H1 (cell line): ENCODE measurements at regions not wholly inside any gene's neighbourhood (a gene's known extent, or its start where the extent isn't known, plus 50 kb on each side); places are given as distances from the start of the nearest gene placed in this dataset.

Source experiments
- CTCF ChIA-PET: fragments of 300-600 bp; sonication (Branson Sonifier 250); formaldehyde crosslinking; loops from one replicate; lab custom pipeline; 2021; ENCODE audit not compliant: partially characterized antibody; lab: Charles Lee
- POLR2A ChIA-PET: fragments of 300-600 bp; sonication (Branson Sonifier 250); formaldehyde crosslinking; loops from one replicate; lab custom pipeline; 2021; ENCODE audit warnings: inconsistent platforms; ENCODE audit not compliant: partially characterized antibody; lab: Charles Lee
- DNase-seq, 2 experiments: peaks; one replicate each; pipeline versions ENCODE4 v3.0.0 to v3.0.0-alpha.2; 2010 to 2022; ENCODE audit warnings: low spot score in 2 of 2, low read depth in 1 of 2, mixed read lengths in 1 of 2
- FAIRE-seq: peaks from 2 replicates; lab custom pipeline; 2011; peaks lifted over from hg19 to GRCh38; lab: Jason Lieb, UNC
- H2AFZ ChIP-seq: 2 replicates; pipeline ENCODE4 v1.8.1; 2012; ENCODE audit warnings: low read length, inconsistent platforms
- H2AK5ac ChIP-seq: 2 replicates; pipeline ENCODE4 v1.6.1; 2013; ENCODE audit warnings: low read depth, low read length
- H2BK120ac ChIP-seq: replicated peaks from 2 replicates; pipeline ENCODE3; 2013; ENCODE audit warnings: low read depth, low read length, inconsistent platforms
- H2BK12ac ChIP-seq: 2 replicates; pipeline ENCODE4 v1.6.1; 2013; ENCODE audit warnings: low read depth, low read length
- H2BK15ac ChIP-seq: 2 replicates; pipeline ENCODE4 v1.6.1; 2013; ENCODE audit warnings: low read length
- H2BK20ac ChIP-seq: 2 replicates; pipeline ENCODE4 v1.6.1; 2013; ENCODE audit warnings: low read length
- H2BK5ac ChIP-seq: 2 replicates; pipeline ENCODE4 v1.6.1; 2013; ENCODE audit warnings: low read depth, low read length
- H3K14ac ChIP-seq: 2 replicates; pipeline ENCODE4 v1.6.1; 2013; ENCODE audit warnings: inconsistent platforms; ENCODE audit not compliant: insufficient read length
- H3K18ac ChIP-seq: 2 replicates; pipeline ENCODE4 v1.6.1; 2013; ENCODE audit warnings: low read length; ENCODE audit errors: extremely low read depth
- H3K23ac ChIP-seq: 2 replicates; pipeline ENCODE4 v1.6.1; 2013; ENCODE audit warnings: inconsistent platforms; ENCODE audit not compliant: insufficient read length
- H3K23me2 ChIP-seq: 2 replicates; pipeline ENCODE4 v1.6.1; 2013; ENCODE audit warnings: low read depth, low read length
- H3K27ac ChIP-seq: 2 replicates; pipeline ENCODE4 v1.6.1; 2011; ENCODE audit warnings: low read depth, low read length, inconsistent platforms
- H3K27me3 ChIP-seq, 4 experiments: replicated peaks in 1 of 4; 1 replicate in 1 of 4; 2 replicates in 3 of 4; pipeline versions ENCODE4 v1.6.1 to v1.8.1; 2011 to 2013; ENCODE audit warnings: low read length in 3 of 4, mild to moderate bottlenecking in 3 of 4, inconsistent platforms in 2 of 4, mixed read lengths in 2 of 4, moderate library complexity in 1 of 4; ENCODE audit not compliant: control insufficient read depth in 3 of 4, insufficient read depth in 3 of 4; ENCODE audit errors: extremely low read depth in 1 of 4
- H3K36me3 ChIP-seq, 4 experiments: 2 replicates each; pipeline versions ENCODE4 v1.6.1 to v1.8.1; 2011 to 2013; ENCODE audit warnings: mild to moderate bottlenecking in 4 of 4, low read length in 3 of 4, moderate library complexity in 2 of 4, control low read depth in 1 of 4, inconsistent platforms in 1 of 4; ENCODE audit not compliant: insufficient read depth in 4 of 4, control insufficient read depth in 2 of 4
- H3K4ac ChIP-seq: replicated peaks from 2 replicates; pipeline ENCODE3; 2013; ENCODE audit warnings: low read length, low read depth, mixed read lengths, inconsistent platforms; ENCODE audit not compliant: insufficient read length
- H3K4me1 ChIP-seq, 4 experiments: replicated peaks in 1 of 4; 1 replicate in 1 of 4; 2 replicates in 3 of 4; pipeline versions ENCODE4 v1.6.1 to v1.8.1; 2011 to 2013; ENCODE audit warnings: low read length in 3 of 4, inconsistent platforms in 2 of 4, mixed read lengths in 1 of 4; ENCODE audit not compliant: insufficient read depth in 4 of 4, control insufficient read depth in 3 of 4
- H3K4me2 ChIP-seq, 2 experiments: 2 replicates each; pipeline versions ENCODE4 v1.6.1 to v1.8.1; 2011 to 2013; ENCODE audit warnings: low read depth in 2 of 2, low read length in 2 of 2, control low read depth in 1 of 2, inconsistent platforms in 1 of 2, mild to moderate bottlenecking in 1 of 2; ENCODE audit not compliant: insufficient read depth in 1 of 2
- H3K4me3 ChIP-seq, 4 experiments: fragments of 200-600, 300-600 bp in 1 of 4; sonication (generic), shearing (Covaris generic), sonication (Bioruptor Twin) in 1 of 4; 2 replicates each; pipeline versions ENCODE4 v1.5.1 to v1.8.1; 2011 to 2016; ENCODE audit warnings: low read length in 4 of 4, low read depth in 3 of 4, control low read depth in 2 of 4, inconsistent platforms in 2 of 4, mild to moderate bottlenecking in 2 of 4, mixed read lengths in 1 of 4, moderate library complexity in 1 of 4; ENCODE audit not compliant: insufficient read depth in 2 of 4; ENCODE audit errors: extremely low read depth in 1 of 4
- H3K56ac ChIP-seq: replicated peaks from 2 replicates; pipeline ENCODE3; 2013; ENCODE audit warnings: low read depth, mild to moderate bottlenecking, mixed read lengths, low read length, inconsistent platforms; ENCODE audit not compliant: insufficient read length
- H3K79me1 ChIP-seq: 2 replicates; pipeline ENCODE4 v1.6.1; 2013; ENCODE audit warnings: low read depth, low read length, control low read depth
- H3K79me2 ChIP-seq, 2 experiments: 2 replicates each; pipeline versions ENCODE4 v1.6.1 to v1.8.1; 2012 to 2013; ENCODE audit warnings: low read length in 2 of 2, mild to moderate bottlenecking in 2 of 2, inconsistent platforms in 1 of 2; ENCODE audit not compliant: insufficient read depth in 2 of 2, control insufficient read depth in 1 of 2
- H3K9ac ChIP-seq, 4 experiments: replicated peaks in 1 of 4; 1 replicate in 1 of 4; 2 replicates in 3 of 4; pipeline versions ENCODE4 v1.6.1 to v1.8.1; 2011 to 2013; ENCODE audit warnings: low read depth in 3 of 4, low read length in 3 of 4, control low read depth in 2 of 4, mild to moderate bottlenecking in 2 of 4, moderate library complexity in 2 of 4, inconsistent platforms in 1 of 4; ENCODE audit errors: extremely low read depth in 1 of 4
- H3K9me3 ChIP-seq, 2 experiments: 2 replicates each; pipeline versions ENCODE4 v1.6.1 to v1.8.1; 2012 to 2013; ENCODE audit warnings: mild to moderate bottlenecking in 2 of 2, moderate library complexity in 2 of 2, control low read depth in 1 of 2, inconsistent platforms in 1 of 2, low read depth in 1 of 2, low read length in 1 of 2, mixed read lengths in 1 of 2; ENCODE audit not compliant: insufficient read depth in 2 of 2
- H4K20me1 ChIP-seq, 2 experiments: replicated peaks in 1 of 2; 2 replicates each; pipeline versions ENCODE3 to v1.8.1; 2011 to 2013; ENCODE audit warnings: inconsistent platforms in 2 of 2, low read length in 2 of 2, mild to moderate bottlenecking in 1 of 2; ENCODE audit not compliant: insufficient read depth in 2 of 2, control insufficient read depth in 1 of 2
- H4K5ac ChIP-seq: 2 replicates; pipeline ENCODE4 v1.6.1; 2013; ENCODE audit warnings: low read length, low read depth, mixed read lengths, inconsistent platforms; ENCODE audit not compliant: insufficient read length
- H4K8ac ChIP-seq: 2 replicates; pipeline ENCODE4 v1.8.0; 2013; ENCODE audit warnings: mild to moderate bottlenecking, moderate library complexity, low read length, inconsistent platforms; ENCODE audit not compliant: insufficient read depth; ENCODE audit errors: extremely low read depth
- H4K91ac ChIP-seq: replicated peaks from 2 replicates; pipeline ENCODE3; 2013; ENCODE audit warnings: low read length, mixed read lengths, inconsistent platforms; ENCODE audit not compliant: insufficient read length
- SIX5 ChIP-seq: IDR thresholded peaks from 2 replicates; pipeline ENCODE4 v1.6.1; 2011; ENCODE audit warnings: mild to moderate bottlenecking, low read depth, low read length
- TAF1 ChIP-seq: IDR thresholded peaks from 2 replicates; pipeline ENCODE4 v1.6.1; 2011; ENCODE audit warnings: mild to moderate bottlenecking, low read depth, low read length
- WGBS, 2 experiments: shearing (Covaris generic) in 1 of 2; methylation state at CpG; one replicate each; pipeline versions ENCODE4 v1.1.6 to v1.1.7; 2013 to 2015; ENCODE audit warnings: low lambda C conversion rate in 2 of 2, mixed read lengths in 2 of 2, inconsistent platforms in 1 of 2, low coverage in 1 of 2, missing lambda C conversion rate in 1 of 2; ENCODE audit not compliant: insufficient replicate concordance in 2 of 2, insufficient coverage in 1 of 2, insufficient read length in 1 of 2; ENCODE audit errors: extremely low coverage in 1 of 2, missing lambda C conversion rate in 1 of 2; 5-methylcytosine and 5-hydroxymethylcytosine counted together

DNA sequence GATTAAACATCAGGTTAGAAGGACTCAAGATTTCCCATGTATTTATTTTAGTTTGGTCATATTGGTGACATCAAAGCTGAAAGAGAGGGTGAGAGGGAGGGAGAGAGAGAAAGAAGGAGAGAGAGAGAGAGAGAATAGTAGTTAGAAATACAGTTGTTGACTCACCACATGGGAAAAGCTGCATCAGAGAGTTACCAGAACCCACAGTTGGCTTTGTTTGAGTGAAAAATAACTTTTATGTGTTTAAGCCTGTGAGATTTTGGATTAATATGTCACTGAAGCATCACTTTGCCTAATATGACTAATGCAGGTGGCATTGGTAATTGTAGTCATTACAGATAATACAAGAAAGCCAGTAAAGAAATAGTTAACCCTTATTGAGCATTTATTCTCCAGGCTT is 303.9 kb downstream of the REEP3 start (continued):
- TF ChIP-seq TAF1: no peak

DNA sequence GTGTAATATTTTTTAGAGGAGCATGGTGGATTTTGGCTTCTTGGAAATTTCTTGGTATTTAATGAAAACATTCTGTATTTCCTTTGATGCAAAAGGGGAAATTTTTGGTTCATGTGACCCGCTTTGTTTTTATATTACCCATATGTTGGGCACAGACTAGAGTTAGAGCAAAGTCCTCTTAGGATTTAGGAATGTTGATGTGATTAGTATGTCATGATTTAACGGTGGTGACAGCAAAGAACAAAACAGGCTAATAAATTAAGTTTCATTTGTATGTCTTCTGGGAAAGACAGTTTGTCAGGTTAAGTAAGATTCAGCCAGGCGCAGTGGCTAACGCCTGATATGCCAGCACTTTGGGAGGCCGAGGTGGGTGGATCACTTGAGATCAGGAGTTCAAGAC is 304.6 kb downstream of the REEP3 start:
- Histone ChIP-seq H3K27ac (no peak overlapping the region), H3K14ac (no peak overlapping the region), H4K20me1 (no peaks in the 10 kb centered on the region), H3K4me2 (no peak overlapping the region), H3K79me1 (no peaks in the 10 kb centered on the region), H2BK15ac (no peak overlapping the region), H2BK20ac (no peak overlapping the region), H3K4me3 (no peak overlapping the region), H2AK5ac (no peak overlapping the region), H2BK120ac (no peak overlapping the region), H3K56ac (no peak overlapping the region), H3K9ac (no peak overlapping the region), H3K27me3 (no peaks in the 10 kb centered on the region), H4K8ac (no peak overlapping the region), H4K91ac (no peak overlapping the region), H3K4me1 (peaks cover 0 to 7% (median 2%) of the 10 kb centered on the region in 4 experiments; a peak in 5 of 7 replicates), H4K5ac (no peak overlapping the region), H3K23me2 (no peaks in the 10 kb centered on the region), H3K9me3 (no peaks in the 10 kb centered on the region), H2BK5ac (no peak overlapping the region), H3K18ac (no peak overlapping the region), H3K79me2 (no peaks in the 10 kb centered on the region), H2AFZ (no peak overlapping the region), H3K4ac (no peak overlapping the region), H2BK12ac (no peak overlapping the region), H3K23ac (no peak overlapping the region), H3K36me3 (no peaks in the 10 kb centered on the region)
- no peak for TF ChIP-seq SIX5
- CTCF ChIA-PET: interaction anchor here (0.6 kb wide), 1 partner anchor 152 kb away, joined by 3 read pairs; no protein-coding TSS in a partner anchor
- WGBS, 2 experiments: 87% methylated on average over 5 of the region's 5 CpGs; no CpG with 5 or more reads in 1 of the 2 experiments
- FAIRE-seq (no peak), DNase-seq (no peak)
- POLR2A ChIA-PET: no interaction called here
